ENCODE measurements at regions not wholly inside any gene's neighbourhood (a gene's known extent, or its start where the extent isn't known, plus 50 kb on each side); places are given as distances from the start of the nearest gene placed in this dataset.

DNA sequence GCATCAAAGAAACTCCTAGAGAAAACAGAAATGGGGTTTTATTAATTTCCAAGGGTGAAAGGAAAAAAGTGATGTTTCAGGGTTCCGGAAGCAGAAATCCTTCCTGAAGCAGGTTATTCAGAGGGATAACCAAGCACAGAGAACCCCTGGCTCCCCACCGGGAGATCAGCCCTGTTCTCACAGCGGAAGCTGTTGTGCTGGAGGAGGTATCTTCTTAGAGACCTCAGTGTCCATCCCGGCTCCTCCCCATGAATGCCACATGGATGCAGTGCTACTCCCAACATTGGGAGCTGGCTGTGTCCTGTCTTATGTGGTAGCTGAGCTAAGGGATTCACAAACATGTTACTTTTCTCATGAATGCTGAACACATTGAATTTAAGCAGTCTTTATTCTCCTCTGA is 80.9 kb upstream of the IRX2 start:
- H3K79me1 ChIP-seq (ENCODE audit: low read depth, low read length) = no peaks in the 10 kb centered on the region
- H3K56ac ChIP-seq (replicated peaks; ENCODE audit: insufficient read length, low read depth, low read length) = no peak overlapping the region
- no peak overlapping the region for H3K4me3 ChIP-seq (ENCODE audit: extremely low read depth in 1 of 4, insufficient read depth in 2 of 4, low read depth in 3 of 4, low read length in 4 of 4)
- no peak overlapping the region for H3K4me2 ChIP-seq (ENCODE audit: insufficient read depth in 1 of 2, low read depth in 2 of 2, low read length in 2 of 2)
- no peaks in the 10 kb centered on the region for H4K20me1 ChIP-seq (replicated peaks in 1 of 2; ENCODE audit: control insufficient read depth in 1 of 2, insufficient read depth in 2 of 2, low read length in 2 of 2)
- H3K79me2 ChIP-seq (ENCODE audit: control insufficient read depth in 1 of 2, insufficient read depth in 2 of 2, low read length in 2 of 2) = no peaks in the 10 kb centered on the region
- H3K4me1 ChIP-seq (replicated peaks in 1 of 4; ENCODE audit: control insufficient read depth in 3 of 4, insufficient read depth in 4 of 4, low read length in 3 of 4) = peaks cover 0 to 3% (median 0%) of the 10 kb centered on the region in 4 experiments; a peak in 2 of 7 replicates
- CTCF ChIA-PET (ENCODE audit: partially characterized antibody) = interaction anchor here (1.0 to 1.7 kb wide), 2 partner anchors 17 kb away, joined by 4 to 5 read pairs; no protein-coding TSS in a partner anchor
- no peak overlapping the region for H2BK5ac ChIP-seq (ENCODE audit: low read depth, low read length)
- H3K14ac ChIP-seq (ENCODE audit: insufficient read length) = no peak overlapping the region
- H2BK20ac ChIP-seq (ENCODE audit: low read length) = no peak overlapping the region
- H2AFZ ChIP-seq (ENCODE audit: low read length) = no peak overlapping the region
- no peak overlapping the region for H3K9ac ChIP-seq (replicated peaks in 1 of 4; ENCODE audit: extremely low read depth in 1 of 4, low read depth in 3 of 4, low read length in 3 of 4)
- WGBS, 2 experiments (ENCODE audit: extremely low coverage in 1 of 2, insufficient coverage in 1 of 2, insufficient read length in 1 of 2, insufficient replicate concordance in 2 of 2, low coverage in 1 of 2, low lambda C conversion rate in 2 of 2, missing lambda C conversion rate in 1 of 2) = 65% methylated on average over 2 of the region's 4 CpGs; no CpG with 5 or more reads in 1 of the 2 experiments
- no peak overlapping the region for H4K91ac ChIP-seq (replicated peaks; ENCODE audit: insufficient read length, low read length)
- DNase-seq (ENCODE audit: low read depth in 1 of 2, low spot score in 2 of 2) = no peak
- no peak overlapping the region for H3K18ac ChIP-seq (ENCODE audit: extremely low read depth, low read length)
- POLR2A ChIA-PET (ENCODE audit: partially characterized antibody) = interaction anchor here (1.4 kb wide), 1 partner anchor 75 kb away, joined by 3 read pairs; no protein-coding TSS in a partner anchor
- no peak overlapping the region for H4K5ac ChIP-seq (ENCODE audit: insufficient read length, low read depth, low read length)
- H3K27me3 ChIP-seq (replicated peaks in 1 of 4; ENCODE audit: control insufficient read depth in 3 of 4, extremely low read depth in 1 of 4, insufficient read depth in 3 of 4, low read length in 3 of 4) = no peaks in the 10 kb centered on the region
- no peak for FAIRE-seq
- no peaks in the 10 kb centered on the region for H3K9me3 ChIP-seq (ENCODE audit: insufficient read depth in 2 of 2, low read depth in 1 of 2, low read length in 1 of 2)
- no peaks in the 10 kb centered on the region for H3K36me3 ChIP-seq (ENCODE audit: control insufficient read depth in 2 of 4, insufficient read depth in 4 of 4, low read length in 3 of 4)
- no peak overlapping the region for H3K4ac ChIP-seq (replicated peaks; ENCODE audit: insufficient read length, low read depth, low read length)
- no peak overlapping the region for H2AK5ac ChIP-seq (ENCODE audit: low read depth, low read length)
- no peak overlapping the region for H3K23ac ChIP-seq (ENCODE audit: insufficient read length)
- no peak overlapping the region for H4K8ac ChIP-seq (ENCODE audit: extremely low read depth, insufficient read depth, low read length)
- H3K23me2 ChIP-seq (ENCODE audit: low read depth, low read length) = no peaks in the 10 kb centered on the region
- no peak overlapping the region for H2BK15ac ChIP-seq (ENCODE audit: low read length)
- no peak overlapping the region for H2BK12ac ChIP-seq (ENCODE audit: low read depth, low read length)
- H2BK120ac ChIP-seq (replicated peaks; ENCODE audit: low read depth, low read length) = no peak overlapping the region
- H3K27ac ChIP-seq (ENCODE audit: low read depth, low read length) = no peak overlapping the region
- TF ChIP-seq, protein P1, sequence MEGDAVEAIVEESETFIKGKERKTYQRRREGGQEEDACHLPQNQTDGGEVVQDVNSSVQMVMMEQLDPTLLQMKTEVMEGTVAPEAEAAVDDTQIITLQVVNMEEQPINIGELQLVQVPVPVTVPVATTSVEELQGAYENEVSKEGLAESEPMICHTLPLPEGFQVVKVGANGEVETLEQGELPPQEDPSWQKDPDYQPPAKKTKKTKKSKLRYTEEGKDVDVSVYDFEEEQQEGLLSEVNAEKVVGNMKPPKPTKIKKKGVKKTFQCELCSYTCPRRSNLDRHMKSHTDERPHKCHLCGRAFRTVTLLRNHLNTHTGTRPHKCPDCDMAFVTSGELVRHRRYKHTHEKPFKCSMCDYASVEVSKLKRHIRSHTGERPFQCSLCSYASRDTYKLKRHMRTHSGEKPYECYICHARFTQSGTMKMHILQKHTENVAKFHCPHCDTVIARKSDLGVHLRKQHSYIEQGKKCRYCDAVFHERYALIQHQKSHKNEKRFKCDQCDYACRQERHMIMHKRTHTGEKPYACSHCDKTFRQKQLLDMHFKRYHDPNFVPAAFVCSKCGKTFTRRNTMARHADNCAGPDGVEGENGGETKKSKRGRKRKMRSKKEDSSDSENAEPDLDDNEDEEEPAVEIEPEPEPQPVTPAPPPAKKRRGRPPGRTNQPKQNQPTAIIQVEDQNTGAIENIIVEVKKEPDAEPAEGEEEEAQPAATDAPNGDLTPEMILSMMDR (IDR thresholded peaks at IDR 0.05; ENCODE audit: control extremely low read depth in 1 of 3, insufficient read depth in 1 of 3, low read depth in 1 of 3, low read length in 3 of 3) = no peak
- TF ChIP-seq EP300 (IDR thresholded peaks at IDR 0.05; ENCODE audit: borderline replicate concordance in 1 of 2, low read depth in 2 of 2, low read length in 2 of 2) (no peak), SP2 (IDR thresholded peaks at IDR 0.05; ENCODE audit: low read length) (no peak), TAF1 (IDR thresholded peaks at IDR 0.05; ENCODE audit: low read depth, low read length) (no peak), NRF1 (IDR thresholded peaks at IDR 0.05; ENCODE audit: low read depth, low read length) (no peak), TBP (IDR thresholded peaks at IDR 0.05; ENCODE audit: low read depth, low read length) (no peak), CBX5 (IDR thresholded peaks at IDR 0.05; ENCODE audit: low read depth, low read length) (no peak)
- TF ChIP-seq, protein P2, sequence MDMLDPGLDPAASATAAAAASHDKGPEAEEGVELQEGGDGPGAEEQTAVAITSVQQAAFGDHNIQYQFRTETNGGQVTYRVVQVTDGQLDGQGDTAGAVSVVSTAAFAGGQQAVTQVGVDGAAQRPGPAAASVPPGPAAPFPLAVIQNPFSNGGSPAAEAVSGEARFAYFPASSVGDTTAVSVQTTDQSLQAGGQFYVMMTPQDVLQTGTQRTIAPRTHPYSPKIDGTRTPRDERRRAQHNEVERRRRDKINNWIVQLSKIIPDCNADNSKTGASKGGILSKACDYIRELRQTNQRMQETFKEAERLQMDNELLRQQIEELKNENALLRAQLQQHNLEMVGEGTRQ (IDR thresholded peaks at IDR 0.05; ENCODE audit: low read length) = no peak
- TF ChIP-seq, protein P3, sequence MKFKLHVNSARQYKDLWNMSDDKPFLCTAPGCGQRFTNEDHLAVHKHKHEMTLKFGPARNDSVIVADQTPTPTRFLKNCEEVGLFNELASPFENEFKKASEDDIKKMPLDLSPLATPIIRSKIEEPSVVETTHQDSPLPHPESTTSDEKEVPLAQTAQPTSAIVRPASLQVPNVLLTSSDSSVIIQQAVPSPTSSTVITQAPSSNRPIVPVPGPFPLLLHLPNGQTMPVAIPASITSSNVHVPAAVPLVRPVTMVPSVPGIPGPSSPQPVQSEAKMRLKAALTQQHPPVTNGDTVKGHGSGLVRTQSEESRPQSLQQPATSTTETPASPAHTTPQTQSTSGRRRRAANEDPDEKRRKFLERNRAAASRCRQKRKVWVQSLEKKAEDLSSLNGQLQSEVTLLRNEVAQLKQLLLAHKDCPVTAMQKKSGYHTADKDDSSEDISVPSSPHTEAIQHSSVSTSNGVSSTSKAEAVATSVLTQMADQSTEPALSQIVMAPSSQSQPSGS (IDR thresholded peaks at IDR 0.05; ENCODE audit: low read length) = no peak
